ENCODE measurements at regions not wholly inside any gene's neighbourhood (a gene's known extent, or its start where the extent isn't known, plus 50 kb on each side); places are given as distances from the start of the nearest gene placed in this dataset.

GRCh38 chr5:117652958-117653280, 1078.3 kb upstream of the SEMA6A start:
- no peak for TF ChIP-seq CTCF (IDR thresholded peaks at IDR 0.05)
- no peak for TF ChIP-seq POLR2A (IDR thresholded peaks at IDR 0.05)
- Histone ChIP-seq H3K4me3 (no peak overlapping the region), H3K27ac (no peak overlapping the region), H3K36me3 (no peaks in the 10 kb centered on the region), H3K9me3 (no peaks in the 10 kb centered on the region), H3K27me3 (no peaks in the 10 kb centered on the region), H3K4me1 (no peaks in the 10 kb centered on the region)
- no peak for DNase-seq

GRCh38 chr5:117652036-117652957, 1077.7 kb upstream of the SEMA6A start:
- Histone ChIP-seq H3K27ac (no peak overlapping the region), H3K4me1 (no peaks in the 10 kb centered on the region), H3K4me3 (no peak overlapping the region), H3K27me3 (no peaks in the 10 kb centered on the region), H3K9me3 (no peaks in the 10 kb centered on the region), H3K36me3 (no peaks in the 10 kb centered on the region)
- TF ChIP-seq POLR2A (IDR thresholded peaks at IDR 0.05), result no peak
- no peak for TF ChIP-seq CTCF (IDR thresholded peaks at IDR 0.05)
- DNase-seq, result no peak

GRCh38 chr5:117649821-117650220, 1075.2 kb upstream of the SEMA6A start:
- no peaks in the 10 kb centered on the region for H3K4me1 ChIP-seq
- no peaks in the 10 kb centered on the region for H3K27me3 ChIP-seq
- H3K36me3 ChIP-seq, result no peaks in the 10 kb centered on the region
- no peak overlapping the region for H3K27ac ChIP-seq
- no peaks in the 10 kb centered on the region for H3K9me3 ChIP-seq
- DNase-seq, result no peak
- TF ChIP-seq POLR2A (IDR thresholded peaks at IDR 0.05) (no peak), CTCF (IDR thresholded peaks at IDR 0.05) (no peak)
- no peak overlapping the region for H3K4me3 ChIP-seq

- no peak overlapping the region for H3K27ac ChIP-seq
Measured at GRCh38 chr5:117645400-117645799, 1070.8 kb upstream of the SEMA6A start.

GRCh38 chr5:117638581-117638980, 1064.0 kb upstream of the SEMA6A start:
- no peaks in the 10 kb centered on the region for H3K36me3 ChIP-seq

More at GRCh38 chr5:117645400-117645799, 1070.8 kb upstream of the SEMA6A start:
- no peak for DNase-seq
- Histone ChIP-seq H3K4me3 (no peak overlapping the region), H3K4me1 (no peaks in the 10 kb centered on the region), H3K36me3 (no peaks in the 10 kb centered on the region), H3K27me3 (no peaks in the 10 kb centered on the region), H3K9me3 (no peaks in the 10 kb centered on the region)
- TF ChIP-seq CTCF (IDR thresholded peaks at IDR 0.05) (no peak), POLR2A (IDR thresholded peaks at IDR 0.05) (no peak)

More at GRCh38 chr5:117638581-117638980, 1064.0 kb upstream of the SEMA6A start:
- DNase-seq, result no peak
- no peaks in the 10 kb centered on the region for H3K27me3 ChIP-seq
- no peak for TF ChIP-seq POLR2A (IDR thresholded peaks at IDR 0.05)
- TF ChIP-seq CTCF (IDR thresholded peaks at IDR 0.05), result no peak
- no peaks in the 10 kb centered on the region for H3K9me3 ChIP-seq
- H3K4me1 ChIP-seq, result no peaks in the 10 kb centered on the region
- H3K27ac ChIP-seq, result no peak overlapping the region
- H3K4me3 ChIP-seq, result no peak overlapping the region

Data from Peyer's patch (tissue), 4 donors.